ENCODE measurements at regions not wholly inside any gene's neighbourhood (a gene's known extent, or its start where the extent isn't known, plus 50 kb on each side); places are given as distances from the start of the nearest gene placed in this dataset.

GRCh38 chr15:66898656-66899386 lies 166.6 kb upstream of the SMAD3 start:
- H3K9me3 Mint-ChIP-seq (ENCODE audit: low read depth): peaks cover 3% of the 10 kb centered on the region
- TF ChIP-seq CTCF (IDR thresholded peaks at IDR 0.05): no peak
- H3K36me3 Mint-ChIP-seq (ENCODE audit: low read depth): peaks cover under 1% of the 10 kb centered on the region
- H3K4me1 Mint-ChIP-seq (ENCODE audit: low read depth): peaks cover 25% of the 10 kb centered on the region
- H3K27me3 Mint-ChIP-seq (ENCODE audit: low read depth): no peaks in the 10 kb centered on the region
- H3K4me3 Mint-ChIP-seq (ENCODE audit: unreplicated experiment): no peak overlapping the region
- no peak overlapping the region for H3K27ac Mint-ChIP-seq (ENCODE audit: unreplicated experiment)
- DNase-seq (ENCODE audit: low spot score): no peak

GRCh38 chr15:66899555-66900350 lies 165.6 kb upstream of the SMAD3 start:
- Mint-ChIP-seq H3K4me1 (ENCODE audit: low read depth) (peaks cover 21% of the 10 kb centered on the region), H3K36me3 (ENCODE audit: low read depth) (peaks cover 2% of the 10 kb centered on the region), H3K27ac (ENCODE audit: unreplicated experiment) (no peak overlapping the region), H3K9me3 (ENCODE audit: low read depth) (peaks cover 3% of the 10 kb centered on the region), H3K27me3 (ENCODE audit: low read depth) (no peaks in the 10 kb centered on the region), H3K4me3 (ENCODE audit: unreplicated experiment) (no peak overlapping the region)
- DNase-seq (ENCODE audit: low spot score): no peak
- TF ChIP-seq CTCF (IDR thresholded peaks at IDR 0.05): no peak

GRCh38 chr15:66900586-66901310 lies 164.7 kb upstream of the SMAD3 start:
- Mint-ChIP-seq H3K27me3 (ENCODE audit: low read depth) (no peaks in the 10 kb centered on the region), H3K4me1 (ENCODE audit: low read depth) (peaks cover 15% of the 10 kb centered on the region), H3K36me3 (ENCODE audit: low read depth) (peaks cover 2% of the 10 kb centered on the region), H3K27ac (ENCODE audit: unreplicated experiment) (peak overlapping the region; percentile 45), H3K4me3 (ENCODE audit: unreplicated experiment) (no peak overlapping the region), H3K9me3 (ENCODE audit: low read depth) (peaks cover 3% of the 10 kb centered on the region)
- no peak for TF ChIP-seq CTCF (IDR thresholded peaks at IDR 0.05)
- no peak for DNase-seq (ENCODE audit: low spot score)

GRCh38 chr15:66901336-66902100 lies 163.9 kb upstream of the SMAD3 start:
- peaks cover 3% of the 10 kb centered on the region for H3K9me3 Mint-ChIP-seq (ENCODE audit: low read depth)
- peaks cover 4% of the 10 kb centered on the region for H3K36me3 Mint-ChIP-seq (ENCODE audit: low read depth)
- H3K27me3 Mint-ChIP-seq (ENCODE audit: low read depth): no peaks in the 10 kb centered on the region
- TF ChIP-seq CTCF (IDR thresholded peaks at IDR 0.05): no peak
- peaks cover 15% of the 10 kb centered on the region for H3K4me1 Mint-ChIP-seq (ENCODE audit: low read depth)
- H3K4me3 Mint-ChIP-seq (ENCODE audit: unreplicated experiment): no peak overlapping the region
- peak overlapping the region; percentile 45 for H3K27ac Mint-ChIP-seq (ENCODE audit: unreplicated experiment)
- no peak for DNase-seq (ENCODE audit: low spot score)
